ENCODE measurements at regions not wholly inside any gene's neighbourhood (a gene's known extent, or its start where the extent isn't known, plus 50 kb on each side); places are given as distances from the start of the nearest gene placed in this dataset.

- Histone ChIP-seq H3K4me1 (ENCODE audit: control insufficient read depth, insufficient read depth, low read length) (no peaks in the 10 kb centered on the region), H3K4me3 (ENCODE audit: low read length) (no peak overlapping the region), H3K36me3 (ENCODE audit: control insufficient read depth, insufficient read depth, low read length) (no peaks in the 10 kb centered on the region), H3K9me3 (ENCODE audit: control insufficient read depth, low read length) (no peaks in the 10 kb centered on the region), H3K27ac (ENCODE audit: low read depth, low read length) (no peak overlapping the region), H3K27me3 (ENCODE audit: control insufficient read depth, insufficient read depth, low read length, poor library complexity, severe bottlenecking) (no peaks in the 10 kb centered on the region), H3K9ac (ENCODE audit: extremely low read depth, low read length, poor library complexity, severe bottlenecking) (no peak overlapping the region)
- Mint-ChIP-seq H3K4me3 (no peak overlapping the region), H3K9me3 (peaks cover 2% of the 10 kb centered on the region), H3K27ac (no peak overlapping the region), H3K27me3 (ENCODE audit: insufficient read depth) (peaks cover 2% of the 10 kb centered on the region), H3K4me1 (peaks cover 4% of the 10 kb centered on the region), H3K36me3 (ENCODE audit: low read depth) (no peaks in the 10 kb centered on the region)
- no peak for TF ChIP-seq CTCF (conservative IDR thresholded peaks at IDR 0.05)
- 89 to 93% methylated on average over 5 to 11 of the region's 14 CpGs for WGBS, 2 experiments (ENCODE audit: insufficient coverage in 1 of 2, insufficient read length in 1 of 2)
- DNase-seq: no peak
These were observed 166.8 kb downstream of the BCOR start for GRCh38 chrX:39930786-39931528.

GRCh38 chrX:39931529-39932282 lies 166.1 kb downstream of the BCOR start:
- Mint-ChIP-seq H3K27ac (no peak overlapping the region), H3K4me1 (peaks cover 4% of the 10 kb centered on the region), H3K4me3 (no peak overlapping the region), H3K9me3 (peaks cover 2% of the 10 kb centered on the region), H3K27me3 (ENCODE audit: insufficient read depth) (peaks cover 2% of the 10 kb centered on the region), H3K36me3 (ENCODE audit: low read depth) (no peaks in the 10 kb centered on the region)
- no peak for TF ChIP-seq CTCF (conservative IDR thresholded peaks at IDR 0.05)
- Histone ChIP-seq H3K4me1 (ENCODE audit: control insufficient read depth, insufficient read depth, low read length) (no peaks in the 10 kb centered on the region), H3K4me3 (ENCODE audit: low read length) (no peak overlapping the region), H3K9ac (ENCODE audit: extremely low read depth, low read length, poor library complexity, severe bottlenecking) (no peak overlapping the region), H3K36me3 (ENCODE audit: control insufficient read depth, insufficient read depth, low read length) (no peaks in the 10 kb centered on the region), H3K27me3 (ENCODE audit: control insufficient read depth, insufficient read depth, low read length, poor library complexity, severe bottlenecking) (no peaks in the 10 kb centered on the region), H3K27ac (ENCODE audit: low read depth, low read length) (no peak overlapping the region), H3K9me3 (ENCODE audit: control insufficient read depth, low read length) (no peaks in the 10 kb centered on the region)
- 93 to 100% methylated on average over 1 to 3 of the region's 3 CpGs for WGBS, 2 experiments (ENCODE audit: insufficient coverage in 1 of 2, insufficient read length in 1 of 2)
- no peak for DNase-seq

- Mint-ChIP-seq H3K27me3 (ENCODE audit: insufficient read depth) (peaks cover 2% of the 10 kb centered on the region), H3K27ac (no peak overlapping the region), H3K4me1 (no peaks in the 10 kb centered on the region), H3K36me3 (ENCODE audit: low read depth) (no peaks in the 10 kb centered on the region), H3K9me3 (peaks cover 2% of the 10 kb centered on the region), H3K4me3 (no peak overlapping the region)
- WGBS, 2 experiments (ENCODE audit: insufficient coverage in 1 of 2, insufficient read length in 1 of 2): 80 to 92% methylated on average over 2 to 22 of the region's 22 CpGs
- no peaks in the 10 kb centered on the region for H3K9me3 ChIP-seq (ENCODE audit: control insufficient read depth, low read length)
- H3K9ac ChIP-seq (ENCODE audit: extremely low read depth, low read length, poor library complexity, severe bottlenecking): no peak overlapping the region
- TF ChIP-seq CTCF (conservative IDR thresholded peaks at IDR 0.05): peak; percentile 59
- no peak overlapping the region for H3K4me3 ChIP-seq (ENCODE audit: low read length)
- no peaks in the 10 kb centered on the region for H3K4me1 ChIP-seq (ENCODE audit: control insufficient read depth, insufficient read depth, low read length)
- H3K27me3 ChIP-seq (ENCODE audit: control insufficient read depth, insufficient read depth, low read length, poor library complexity, severe bottlenecking): no peaks in the 10 kb centered on the region
- H3K36me3 ChIP-seq (ENCODE audit: control insufficient read depth, insufficient read depth, low read length): no peaks in the 10 kb centered on the region
- peak; percentile 83 for DNase-seq
- no peak overlapping the region for H3K27ac ChIP-seq (ENCODE audit: low read depth, low read length)
These were observed 162.2 kb downstream of the BCOR start for GRCh38 chrX:39935411-39936064.

Data from endodermal cell (in vitro differentiated cells).